A673 (cell line): ENCODE measurements at regions not wholly inside any gene's neighbourhood (a gene's known extent, or its start where the extent isn't known, plus 50 kb on each side); places are given as distances from the start of the nearest gene placed in this dataset.

Source experiments
- CTCF ChIP-seq: fragments of 300-800, 200-600 bp; sonication (generic); conservative IDR thresholded peaks from 2 replicates; pipeline ENCODE4 v1.5.1; 2017; ENCODE audit warnings: low read depth, mild to moderate bottlenecking, antibody characterized with exemption, low read length, moderate library complexity, mixed read lengths
- EZH2 ChIP-seq: fragments of 200-600 bp; sonication (generic); IDR thresholded peaks from 2 replicates; pipeline ENCODE4 v1.6.1; 2017; ENCODE audit warnings: borderline replicate concordance, low read depth, mild to moderate bottlenecking, mixed read lengths, antibody characterized with exemption, low read length; ENCODE audit not compliant: poor library complexity, severe bottlenecking

- TF ChIP-seq CTCF (no peak), EZH2 (no peak)
These were observed 151.2 kb upstream of the KCNN2 start for GRCh38 chr5:114210662-114211061.
